GM21619 (cell line): ENCODE measurements at regions not wholly inside any gene's neighbourhood (a gene's known extent, or its start where the extent isn't known, plus 50 kb on each side); places are given as distances from the start of the nearest gene placed in this dataset.

Source experiments
- ATAC-seq: cut with Tn5 transposase; IDR thresholded peaks from one replicate; pipeline ENCODE4 v1.9.1; 2021; ENCODE audit not compliant: unreplicated experiment

DNA sequence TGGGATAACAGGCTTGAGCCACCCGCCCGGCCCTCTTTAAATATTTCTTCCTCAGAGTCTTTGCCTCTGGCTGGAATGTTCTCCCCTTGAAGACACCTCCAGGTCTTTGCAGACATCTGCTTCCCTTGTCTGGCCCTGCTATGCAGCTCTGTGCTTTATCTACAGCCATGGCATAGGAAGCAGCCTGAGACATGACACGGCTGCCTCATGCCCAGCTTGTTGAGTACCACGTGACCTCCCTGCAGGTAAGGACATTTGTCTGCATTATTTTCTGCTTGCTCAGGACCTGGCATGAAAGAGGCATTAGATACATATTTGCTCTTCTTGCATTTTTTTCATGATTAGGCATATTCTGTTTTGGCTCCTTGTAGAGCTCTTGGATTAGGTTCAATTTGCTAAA, 113.8 kb upstream of the KLF6 start:
- ATAC-seq, result no peak

GRCh38 chr10:3897156-3897555, 112.1 kb upstream of the KLF6 start:
- no peak for ATAC-seq

DNA sequence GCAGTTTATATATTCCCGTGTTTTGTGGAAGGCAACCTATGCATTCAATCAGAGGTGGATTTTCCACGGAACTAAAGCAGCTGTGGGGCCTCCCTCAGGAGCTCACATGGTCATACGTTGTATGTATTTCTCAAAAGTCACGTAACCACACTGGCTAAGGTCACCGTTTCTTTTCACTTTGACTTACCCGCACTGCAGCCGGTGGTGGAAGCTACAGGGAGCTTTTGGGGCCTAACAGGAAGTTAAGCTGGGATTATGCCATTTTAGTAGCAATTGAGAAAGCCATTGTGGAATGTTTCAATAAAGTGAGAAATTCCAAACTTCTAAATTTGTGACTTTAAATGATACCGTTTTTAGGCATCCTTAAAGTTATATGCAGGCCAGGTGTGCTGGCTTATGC, 111.2 kb upstream of the KLF6 start:
- no peak for ATAC-seq

- no peak for ATAC-seq
Observed at GRCh38 chr10:3895045-3895631, 110.1 kb upstream of the KLF6 start.

DNA sequence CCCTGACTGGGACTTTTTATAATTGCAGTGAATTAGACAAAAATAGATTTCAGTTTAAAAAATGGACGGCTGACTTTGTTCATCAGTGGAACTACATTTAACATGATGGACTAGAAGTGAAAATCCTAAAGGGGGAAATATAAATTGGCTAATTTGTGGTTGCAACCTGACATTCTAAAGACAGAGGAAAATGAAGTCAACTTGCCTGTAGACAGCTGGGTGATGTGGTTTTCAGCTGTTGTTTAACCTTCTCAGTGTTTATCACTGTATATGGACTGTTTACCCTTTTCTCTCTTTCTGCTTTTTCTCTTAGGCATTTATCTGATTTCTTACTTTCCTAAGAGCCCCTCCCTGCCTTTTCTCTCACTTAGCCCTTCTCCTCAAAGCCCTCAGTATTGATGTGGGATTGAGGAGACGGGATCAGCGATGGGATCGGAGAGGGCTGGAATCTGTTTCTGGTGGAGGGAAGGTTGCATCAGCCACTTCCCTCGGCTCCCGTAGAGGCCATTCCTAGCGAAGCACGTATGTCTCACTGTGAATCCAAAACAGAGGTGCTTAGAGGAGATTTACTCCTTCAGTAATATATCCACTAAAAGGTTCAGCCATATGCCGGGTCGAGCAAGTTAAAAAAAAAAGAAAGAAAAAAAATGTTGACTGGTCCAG, 109.0 kb upstream of the KLF6 start:
- no peak for ATAC-seq

- ATAC-seq, result no peak
Observed at GRCh38 chr10:3892440-3893425, 107.7 kb upstream of the KLF6 start.

GRCh38 chr10:3891396-3891795, 106.4 kb upstream of the KLF6 start:
- ATAC-seq, result no peak

GRCh38 chr10:3890602-3891352, 105.8 kb upstream of the KLF6 start:
- ATAC-seq, result no peak

- ATAC-seq, result no peak
Observed at GRCh38 chr10:3889961-3890522, 105.0 kb upstream of the KLF6 start.

DNA sequence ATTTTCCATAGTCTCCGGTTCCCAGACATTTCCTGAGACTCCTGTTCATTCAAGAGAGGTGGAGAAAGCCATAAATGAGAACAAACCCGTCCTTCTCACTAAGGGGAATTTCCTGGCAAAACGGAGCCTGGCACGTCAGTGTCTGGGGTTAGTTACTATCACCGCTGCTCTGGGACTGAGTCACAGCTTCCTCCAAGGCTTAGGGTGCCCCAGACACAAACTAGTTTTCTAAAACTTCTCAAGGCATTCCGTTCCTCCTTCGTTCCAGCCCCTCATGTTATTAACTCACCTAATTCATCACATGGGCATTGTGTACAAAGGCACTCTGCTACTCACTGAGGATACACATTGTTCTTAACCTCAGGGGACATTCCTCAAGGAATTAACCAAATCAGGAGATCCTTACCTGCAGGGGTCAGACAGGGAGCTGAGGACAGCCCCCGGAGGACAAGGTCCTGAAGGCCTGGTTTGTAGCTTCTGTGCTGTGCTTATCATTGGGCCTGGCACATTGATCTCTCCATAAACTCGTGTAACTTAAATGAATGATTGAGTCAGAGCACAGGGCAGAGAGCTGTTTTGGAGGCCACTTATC, 103.0 kb upstream of the KLF6 start:
- peak; percentile 74 for ATAC-seq

GRCh38 chr10:3887404-3887803, 102.4 kb upstream of the KLF6 start:
- peak; percentile 5 for ATAC-seq

GRCh38 chr10:3886641-3887251, 101.7 kb upstream of the KLF6 start:
- ATAC-seq, result no peak

- no peak for ATAC-seq
Observed at GRCh38 chr10:3886191-3886590, 101.2 kb upstream of the KLF6 start.

- no peak for ATAC-seq
Observed at GRCh38 chr10:3882855-3883254, 97.8 kb upstream of the KLF6 start.

- ATAC-seq, result no peak
Observed at GRCh38 chr10:3881622-3882021, 96.6 kb upstream of the KLF6 start.

DNA sequence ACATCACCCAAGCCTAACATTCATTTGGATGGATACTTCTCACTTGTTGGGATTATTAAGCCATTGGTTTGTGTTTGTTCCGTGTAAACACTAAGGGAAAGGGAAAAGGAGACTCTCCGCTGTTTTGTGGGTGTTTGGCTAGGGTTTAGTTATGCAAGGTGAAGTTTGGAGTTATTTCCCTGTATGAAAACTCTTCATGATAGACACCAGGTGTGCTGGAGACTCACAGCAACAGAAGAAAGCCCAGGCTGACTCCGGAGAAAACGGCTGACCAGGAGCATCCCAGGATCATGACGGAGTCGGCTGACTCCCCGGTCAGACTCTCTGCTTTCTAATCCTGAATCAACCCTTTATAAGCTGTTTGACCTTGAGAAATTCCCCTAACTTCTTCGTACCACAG, 94.1 kb upstream of the KLF6 start:
- ATAC-seq, result no peak

DNA sequence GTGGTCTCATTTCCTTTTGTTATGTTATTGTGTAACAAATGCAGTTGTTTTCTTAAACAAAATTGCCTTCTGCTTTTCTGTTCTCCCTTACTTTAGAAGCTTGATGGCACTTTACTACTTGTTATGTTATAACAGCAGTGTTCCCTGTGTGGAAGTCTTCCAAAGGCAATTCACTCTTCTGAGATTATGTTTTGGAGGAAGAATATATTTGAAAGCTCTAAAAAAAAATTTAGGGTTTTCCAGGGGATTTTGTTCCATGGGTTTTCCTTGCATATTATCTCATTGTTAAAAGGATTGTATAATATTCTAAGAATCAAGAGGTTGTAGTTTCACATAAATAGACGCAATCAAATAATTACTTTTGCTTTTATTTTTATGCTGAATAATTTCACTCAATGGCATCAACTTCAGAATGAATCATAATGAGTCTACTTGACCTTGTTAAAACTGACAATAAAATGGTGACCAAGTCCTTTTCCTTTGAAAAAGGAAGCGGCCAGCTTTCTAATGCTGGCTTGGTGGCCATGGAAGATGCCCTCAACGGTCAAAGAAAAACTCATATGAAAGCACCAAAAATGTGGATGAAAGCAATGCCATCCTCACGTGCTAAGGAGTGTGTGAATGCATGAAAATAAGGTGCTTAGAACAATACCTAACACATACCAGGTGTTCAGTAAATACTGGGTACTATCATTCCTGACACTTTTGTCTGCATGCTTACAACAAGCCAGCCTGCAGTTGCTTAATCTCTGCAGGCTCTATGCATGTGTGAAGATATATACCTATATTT, 92.4 kb upstream of the KLF6 start:
- no peak for ATAC-seq

- ATAC-seq, result no peak
Observed at GRCh38 chr10:3876350-3876962, 91.4 kb upstream of the KLF6 start.

GRCh38 chr10:3875842-3876235, 90.8 kb upstream of the KLF6 start:
- ATAC-seq, result no peak
